ENCODE measurements at regions not wholly inside any gene's neighbourhood (a gene's known extent, or its start where the extent isn't known, plus 50 kb on each side); places are given as distances from the start of the nearest gene placed in this dataset.

DNA sequence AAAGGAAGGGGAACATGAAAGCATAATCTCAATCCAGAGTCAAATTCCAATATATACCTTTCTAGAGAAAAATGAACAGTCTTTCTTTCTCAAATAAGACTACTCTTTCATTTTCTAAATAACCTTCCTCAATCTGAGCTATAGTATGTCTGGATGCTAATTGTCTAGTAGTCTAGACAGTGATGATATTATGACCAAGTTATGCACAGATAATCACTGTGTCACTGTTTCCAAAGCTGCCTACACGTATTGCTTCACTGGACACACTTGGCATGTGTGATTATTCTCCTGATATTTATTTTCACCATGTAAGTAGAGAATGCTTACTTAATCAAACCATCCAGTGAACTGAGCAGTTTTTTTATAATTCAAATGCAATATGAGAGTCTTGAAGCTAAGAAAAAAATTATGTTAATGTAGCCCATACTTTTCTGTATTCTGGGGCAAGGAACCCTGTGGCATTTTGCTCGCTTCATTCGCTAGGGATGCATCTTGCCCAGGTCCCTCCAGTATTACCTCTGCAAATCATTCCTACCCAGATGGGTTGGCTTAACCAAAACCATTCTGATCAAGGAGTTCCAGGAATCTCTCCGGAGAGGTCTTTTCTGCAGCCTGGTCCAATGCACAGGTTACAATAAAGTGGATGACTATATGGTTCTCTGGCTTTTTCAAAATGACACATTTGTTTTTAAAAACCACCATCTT is 303.1 kb upstream of the RUNX1 start:
- no peak overlapping the region for H3K27ac ChIP-seq (ENCODE audit: extremely low read length, insufficient read depth, low read length)
- no peak for ATAC-seq
- WGBS (ENCODE audit: low lambda C conversion rate): 67% methylated on average over 4 of the region's 4 CpGs
- H3K79me2 ChIP-seq (ENCODE audit: insufficient read depth, low read length): no peaks in the 10 kb centered on the region
- no peak overlapping the region for H3K4me2 ChIP-seq (ENCODE audit: low read depth, low read length)
- CTCF ChIA-PET (ENCODE audit: low intra/inter-chr PET ratio, low total read pairs): no interaction called here
- DNase-seq (ENCODE audit: low spot score): no peak
- H3K4me1 ChIP-seq (ENCODE audit: insufficient read depth, low read length): no peaks in the 10 kb centered on the region
- H3K4me3 ChIP-seq (replicated peaks in 1 of 3; ENCODE audit: insufficient read depth in 1 of 3, low read depth in 2 of 3, low read length in 3 of 3): no peak overlapping the region
- in situ Hi-C loops (cut with HindIII; ENCODE audit: extremely low pct_ligation_motif_present, low pct_unique_long_range_greater_than_20kb) (no loop called here), intact Hi-C loops (cut with micrococcal nuclease; ENCODE audit: unreplicated experiment) (no loop called here)
- no peaks in the 10 kb centered on the region for H3K27me3 ChIP-seq (ENCODE audit: control insufficient read depth in 1 of 2, insufficient read depth in 2 of 2, low read length in 2 of 2)
- TF ChIP-seq ZNF781 (CRISPR knock-in tag; IDR thresholded peaks at IDR 0.05; ENCODE audit: borderline replicate concordance, not compliant biosample characterization) (no peak), JARID2 (CRISPR knock-in tag; IDR thresholded peaks at IDR 0.05; ENCODE audit: insufficient replicate concordance) (no peak), KLF15 (CRISPR knock-in tag; IDR thresholded peaks at IDR 0.05; ENCODE audit: borderline replicate concordance) (no peak), ZEB1 (IDR thresholded peaks at IDR 0.05; ENCODE audit: insufficient replicate concordance, low read depth) (no peak), FOXK2 (IDR thresholded peaks at IDR 0.05) (no peak), ZBTB3 (CRISPR knock-in tag; IDR thresholded peaks at IDR 0.05; ENCODE audit: borderline replicate concordance, low read depth) (no peak), HOXD1 (CRISPR knock-in tag; IDR thresholded peaks at IDR 0.05) (no peak), GATAD1 (CRISPR knock-in tag; IDR thresholded peaks at IDR 0.05) (no peak), ZNF510 (CRISPR knock-in tag; IDR thresholded peaks at IDR 0.05; ENCODE audit: low read depth) (no peak), NCOA2 (CRISPR knock-in tag; IDR thresholded peaks at IDR 0.05) (no peak), ZNF234 (CRISPR knock-in tag; conservative IDR thresholded peaks at IDR 0.05) (no peak), HDAC1 (CRISPR knock-in tag; IDR thresholded peaks at IDR 0.05) (no peak), ZBTB7A (CRISPR knock-in tag; IDR thresholded peaks at IDR 0.05) (no peak), SCMH1 (CRISPR knock-in tag; IDR thresholded peaks at IDR 0.05; ENCODE audit: borderline replicate concordance) (no peak)
- TF ChIP-seq, protein P1, sequence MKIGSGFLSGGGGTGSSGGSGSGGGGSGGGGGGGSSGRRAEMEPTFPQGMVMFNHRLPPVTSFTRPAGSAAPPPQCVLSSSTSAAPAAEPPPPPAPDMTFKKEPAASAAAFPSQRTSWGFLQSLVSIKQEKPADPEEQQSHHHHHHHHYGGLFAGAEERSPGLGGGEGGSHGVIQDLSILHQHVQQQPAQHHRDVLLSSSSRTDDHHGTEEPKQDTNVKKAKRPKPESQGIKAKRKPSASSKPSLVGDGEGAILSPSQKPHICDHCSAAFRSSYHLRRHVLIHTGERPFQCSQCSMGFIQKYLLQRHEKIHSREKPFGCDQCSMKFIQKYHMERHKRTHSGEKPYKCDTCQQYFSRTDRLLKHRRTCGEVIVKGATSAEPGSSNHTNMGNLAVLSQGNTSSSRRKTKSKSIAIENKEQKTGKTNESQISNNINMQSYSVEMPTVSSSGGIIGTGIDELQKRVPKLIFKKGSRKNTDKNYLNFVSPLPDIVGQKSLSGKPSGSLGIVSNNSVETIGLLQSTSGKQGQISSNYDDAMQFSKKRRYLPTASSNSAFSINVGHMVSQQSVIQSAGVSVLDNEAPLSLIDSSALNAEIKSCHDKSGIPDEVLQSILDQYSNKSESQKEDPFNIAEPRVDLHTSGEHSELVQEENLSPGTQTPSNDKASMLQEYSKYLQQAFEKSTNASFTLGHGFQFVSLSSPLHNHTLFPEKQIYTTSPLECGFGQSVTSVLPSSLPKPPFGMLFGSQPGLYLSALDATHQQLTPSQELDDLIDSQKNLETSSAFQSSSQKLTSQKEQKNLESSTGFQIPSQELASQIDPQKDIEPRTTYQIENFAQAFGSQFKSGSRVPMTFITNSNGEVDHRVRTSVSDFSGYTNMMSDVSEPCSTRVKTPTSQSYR (CRISPR knock-in tag; IDR thresholded peaks at IDR 0.05; ENCODE audit: borderline replicate concordance): no peak
- TF ChIP-seq, protein P2, sequence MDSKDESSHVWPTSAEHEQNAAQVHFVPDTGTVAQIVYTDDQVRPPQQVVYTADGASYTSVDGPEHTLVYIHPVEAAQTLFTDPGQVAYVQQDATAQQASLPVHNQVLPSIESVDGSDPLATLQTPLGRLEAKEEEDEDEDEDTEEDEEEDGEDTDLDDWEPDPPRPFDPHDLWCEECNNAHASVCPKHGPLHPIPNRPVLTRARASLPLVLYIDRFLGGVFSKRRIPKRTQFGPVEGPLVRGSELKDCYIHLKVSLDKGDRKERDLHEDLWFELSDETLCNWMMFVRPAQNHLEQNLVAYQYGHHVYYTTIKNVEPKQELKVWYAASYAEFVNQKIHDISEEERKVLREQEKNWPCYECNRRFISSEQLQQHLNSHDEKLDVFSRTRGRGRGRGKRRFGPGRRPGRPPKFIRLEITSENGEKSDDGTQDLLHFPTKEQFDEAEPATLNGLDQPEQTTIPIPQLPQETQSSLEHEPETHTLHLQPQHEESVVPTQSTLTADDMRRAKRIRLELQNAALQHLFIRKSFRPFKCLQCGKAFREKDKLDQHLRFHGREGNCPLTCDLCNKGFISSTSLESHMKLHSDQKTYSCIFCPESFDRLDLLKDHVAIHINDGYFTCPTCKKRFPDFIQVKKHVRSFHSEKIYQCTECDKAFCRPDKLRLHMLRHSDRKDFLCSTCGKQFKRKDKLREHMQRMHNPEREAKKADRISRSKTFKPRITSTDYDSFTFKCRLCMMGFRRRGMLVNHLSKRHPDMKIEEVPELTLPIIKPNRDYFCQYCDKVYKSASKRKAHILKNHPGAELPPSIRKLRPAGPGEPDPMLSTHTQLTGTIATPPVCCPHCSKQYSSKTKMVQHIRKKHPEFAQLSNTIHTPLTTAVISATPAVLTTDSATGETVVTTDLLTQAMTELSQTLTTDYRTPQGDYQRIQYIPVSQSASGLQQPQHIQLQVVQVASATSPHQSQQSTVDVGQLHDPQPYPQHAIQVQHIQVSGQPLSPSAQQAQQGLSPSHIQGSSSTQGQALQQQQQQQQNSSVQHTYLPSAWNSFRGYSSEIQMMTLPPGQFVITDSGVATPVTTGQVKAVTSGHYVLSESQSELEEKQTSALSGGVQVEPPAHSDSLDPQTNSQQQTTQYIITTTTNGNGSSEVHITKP (CRISPR knock-in tag; IDR thresholded peaks at IDR 0.05; ENCODE audit: low read depth): no peak
- H2AFZ ChIP-seq (ENCODE audit: low read length): no peak overlapping the region
- H4K20me1 ChIP-seq (ENCODE audit: insufficient read depth, low read length): no peaks in the 10 kb centered on the region
- no TSS peak for BruUV-seq (replicated peaks)
- no peak overlapping the region for H3K9ac ChIP-seq (ENCODE audit: insufficient read depth, low read depth, low read length)
- POLR2A ChIA-PET: no interaction called here
- no peaks in the 10 kb centered on the region for H3K9me3 ChIP-seq (ENCODE audit: low read length)
- FAIRE-seq: no peak
- no peaks in the 10 kb centered on the region for H3K36me3 ChIP-seq (replicated peaks in 1 of 2; ENCODE audit: control insufficient read depth in 1 of 2, insufficient read depth in 2 of 2, low read length in 2 of 2)

Measured in HepG2 (cell line).